T-cell (primary cell): ENCODE measurements at regions not wholly inside any gene's neighbourhood (a gene's known extent, or its start where the extent isn't known, plus 50 kb on each side); places are given as distances from the start of the nearest gene placed in this dataset.
"Not testable (repeated sequence)": the region's sequence is repeated elsewhere in the genome, so short reads cannot be mapped to it uniquely, and the experiment has no call there.

Source experiments
- ATAC-seq, 4 experiments: fragments of 200-7000 bp in 3 of 4; fragments of 150-1000 bp in 1 of 4; cut with Tn5 transposase; replicated peaks in 1 of 4; 1 replicate in 3 of 4; 2 replicates in 1 of 4; pipeline ENCODE4 v1.10.0; 2021; ENCODE audit warnings: moderate library complexity in 3 of 4, mild to moderate bottlenecking in 2 of 4, moderate number of reproducible peaks in 1 of 4
- CTCF ChIA-PET, 2 donors: fragments of 300-600 bp; sonication (Branson Sonifier 250); formaldehyde crosslinking; loops; one replicate each; lab custom pipeline; 2022; ENCODE audit warnings: antibody characterized with exemption in 2 of 2; lab: Charles Lee
- POLR2A ChIA-PET, 2 donors: fragments of 300-600 bp; sonication (Branson Sonifier 250); formaldehyde crosslinking; loops; one replicate each; lab custom pipeline; 2022; ENCODE audit warnings: antibody characterized with exemption in 2 of 2; lab: Charles Lee
- DNase-seq, 35 experiments: peaks; one replicate each; pipeline versions ENCODE4 v3.0.0 to v3.0.0-alpha.2; 2013 to 2023
- H3K27ac ChIP-seq: one replicate; pipeline ENCODE4 v1.5.1; 2013; ENCODE audit warnings: low read length
- H3K27me3 ChIP-seq, 2 experiments: replicated peaks in 1 of 2; 1 replicate in 1 of 2; 2 replicates in 1 of 2; pipeline versions ENCODE4 v1.6.1 to v1.7.0; 2013; ENCODE audit warnings: low read length in 1 of 2, mixed read lengths in 1 of 2; ENCODE audit not compliant: control insufficient read depth in 2 of 2, insufficient read depth in 2 of 2; ENCODE audit errors: extremely low read depth in 1 of 2
- H3K36me3 ChIP-seq, 2 donors: 1 replicate in 1 of 2; 2 replicates in 1 of 2; pipeline versions ENCODE4 v1.6.1 to v1.7.0; 2013; ENCODE audit warnings: low read length in 1 of 2; ENCODE audit not compliant: control insufficient read depth in 2 of 2, insufficient read depth in 1 of 2; ENCODE audit errors: extremely low read depth in 1 of 2
- H3K4me1 ChIP-seq, 2 experiments: 1 replicate in 1 of 2; 2 replicates in 1 of 2; pipeline versions ENCODE4 v1.6.1 to v1.7.0; 2013; ENCODE audit warnings: low read length in 2 of 2, mixed read lengths in 1 of 2; ENCODE audit not compliant: insufficient read depth in 2 of 2, control insufficient read depth in 1 of 2; ENCODE audit errors: extremely low read depth in 1 of 2
- H3K4me3 ChIP-seq, 2 donors: 1 replicate in 1 of 2; 2 replicates in 1 of 2; pipeline versions ENCODE4 v1.5.1 to v1.7.0; 2013; ENCODE audit warnings: mild to moderate bottlenecking in 2 of 2, low read length in 1 of 2, moderate library complexity in 1 of 2; ENCODE audit not compliant: control insufficient read depth in 1 of 2; ENCODE audit errors: extremely low read depth in 1 of 2
- H3K9me3 ChIP-seq: 2 replicates; pipeline ENCODE4 v1.7.0; 2013
- H3K27ac Mint-ChIP-seq, 2 donors: one replicate each; pipeline ENCODE4 v1.8.0; 2020 to 2021; ENCODE audit warnings: mild to moderate bottlenecking in 2 of 2, mixed read lengths in 2 of 2
- H3K27me3 Mint-ChIP-seq, 2 donors: one replicate each; pipeline ENCODE4 v1.8.0; 2021 to 2022; ENCODE audit warnings: mixed read lengths in 2 of 2
- H3K36me3 Mint-ChIP-seq: one replicate; pipeline ENCODE4 v1.8.0; 2021; ENCODE audit warnings: mixed read lengths
- H3K4me1 Mint-ChIP-seq, 3 donors: one replicate each; pipeline ENCODE4 v1.8.0; 2020 to 2022; ENCODE audit warnings: mixed read lengths in 3 of 3, mild to moderate bottlenecking in 1 of 3
- H3K4me3 Mint-ChIP-seq, 3 donors: one replicate each; pipeline ENCODE4 v1.8.0; 2020 to 2022; ENCODE audit warnings: mild to moderate bottlenecking in 3 of 3, mixed read lengths in 3 of 3, moderate library complexity in 3 of 3
- H3K9me3 Mint-ChIP-seq, 3 donors: one replicate each; pipeline ENCODE4 v1.8.0; 2020 to 2022; ENCODE audit warnings: mixed read lengths in 3 of 3
- WGBS: methylation state at CpG from one replicate; pipeline ENCODE4 v1.1.5; 2013; ENCODE audit warnings: missing lambda C conversion rate; ENCODE audit not compliant: insufficient coverage; 5-methylcytosine and 5-hydroxymethylcytosine counted together

DNA sequence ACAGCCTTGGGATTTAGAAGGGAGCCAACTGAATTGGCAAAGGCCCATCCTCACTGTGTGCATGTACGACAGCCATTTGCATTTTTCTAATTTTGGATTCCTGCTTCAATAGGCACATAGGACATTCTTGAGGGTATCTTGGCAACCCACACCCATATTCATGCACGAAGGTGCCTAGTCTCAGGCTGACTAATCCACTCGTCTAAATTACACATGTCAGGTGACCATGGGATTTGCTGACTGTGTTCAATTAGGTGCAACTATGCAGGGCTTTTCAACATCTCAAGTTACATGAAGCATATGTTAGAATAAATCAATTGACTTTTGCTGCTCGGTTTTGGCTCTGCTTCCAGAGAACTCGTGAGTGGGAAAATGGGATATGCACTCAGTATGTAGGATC lies 249.7 kb downstream of the SP3 start:
- 50% methylated on average over 2 of the region's 5 CpGs for WGBS
- Mint-ChIP-seq H3K36me3 (no peaks in the 10 kb centered on the region), H3K27me3 (peaks cover 30% of the 10 kb centered on the region in 2 donors), H3K4me3 (no peak overlapping the region), H3K27ac (no peak overlapping the region), H3K9me3 (no peaks in the 10 kb centered on the region), H3K4me1 (no peaks in the 10 kb centered on the region)
- Histone ChIP-seq H3K4me3 (no peak overlapping the region), H3K27ac (no peak overlapping the region), H3K36me3 (no peaks in the 10 kb centered on the region), H3K9me3 (no peaks in the 10 kb centered on the region), H3K27me3 (peaks cover 0 to 3% of the 10 kb centered on the region in 2 experiments), H3K4me1 (no peaks in the 10 kb centered on the region)
- ChIA-PET POLR2A (no interaction called here), CTCF (no interaction called here)
- DNase-seq (no peak), ATAC-seq (no peak)

DNA sequence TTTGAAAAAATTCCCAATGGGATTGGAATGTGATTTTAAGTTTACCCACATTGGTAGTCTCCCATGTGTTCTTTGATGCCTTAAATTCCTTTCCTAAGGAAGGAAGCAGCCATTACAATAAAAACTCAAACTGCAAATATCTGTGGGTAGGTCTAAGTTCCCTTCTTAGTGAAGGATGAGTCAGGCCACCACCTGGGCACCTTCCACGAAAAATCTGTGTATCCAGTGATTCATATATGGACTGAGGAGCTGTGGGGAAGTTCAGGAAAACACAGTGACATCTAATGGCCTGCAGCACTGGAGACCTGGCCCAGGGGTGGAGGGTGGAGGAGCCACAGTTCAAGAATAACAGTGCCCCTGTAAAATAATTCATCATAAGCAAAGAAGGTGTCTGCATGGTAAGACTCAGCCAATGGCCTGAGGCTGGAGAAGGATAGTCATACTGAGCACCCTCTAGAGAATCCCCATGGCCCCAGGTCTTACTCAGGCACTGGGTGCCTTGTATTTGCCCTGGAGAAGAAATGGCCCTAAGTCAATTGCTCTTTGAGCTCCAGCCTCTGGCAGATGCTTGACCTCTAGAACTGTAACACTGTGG lies 248.6 kb downstream of the SP3 start:
- ATAC-seq (no peak), DNase-seq (no peak)
- no CpG with 5 or more reads among the region's 1 CpG for WGBS
- H3K27me3 Mint-ChIP-seq = peaks cover 30 to 38% of the 10 kb centered on the region in 2 donors
- H3K36me3 ChIP-seq = no peaks in the 10 kb centered on the region
- H3K4me1 Mint-ChIP-seq = no peaks in the 10 kb centered on the region
- ChIA-PET CTCF (no interaction called here), POLR2A (no interaction called here)
- no peak overlapping the region for H3K27ac ChIP-seq
- H3K4me3 ChIP-seq = no peak overlapping the region
- no peaks in the 10 kb centered on the region for H3K9me3 Mint-ChIP-seq
- H3K4me1 ChIP-seq = no peaks in the 10 kb centered on the region
- no peak overlapping the region for H3K27ac Mint-ChIP-seq
- H3K36me3 Mint-ChIP-seq = no peaks in the 10 kb centered on the region
- H3K27me3 ChIP-seq = peaks cover 0 to 3% of the 10 kb centered on the region in 2 experiments
- no peak overlapping the region for H3K4me3 Mint-ChIP-seq
- no peaks in the 10 kb centered on the region for H3K9me3 ChIP-seq

DNA sequence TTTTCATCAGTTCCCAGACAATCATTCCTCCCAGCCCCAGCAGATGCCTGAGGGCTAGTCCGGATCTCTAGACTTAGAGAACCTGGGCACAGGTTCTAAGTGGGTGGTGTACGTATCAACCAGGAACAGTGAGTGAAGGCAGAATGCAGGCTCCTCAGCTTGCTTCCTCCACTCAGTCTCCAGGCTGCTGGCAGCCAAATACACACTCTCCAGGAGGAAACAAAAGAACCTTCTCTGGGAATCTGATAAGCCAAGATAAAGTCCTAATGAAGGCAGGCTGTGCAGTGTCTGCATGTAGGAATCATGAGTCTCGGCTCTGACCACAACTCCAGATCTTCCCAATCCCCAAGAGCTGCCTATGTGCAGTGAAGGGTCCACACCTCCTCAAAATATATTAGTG lies 245.7 kb downstream of the SP3 start:
- no peaks in the 10 kb centered on the region for H3K4me1 ChIP-seq
- ChIA-PET POLR2A (no interaction called here), CTCF (no interaction called here)
- Mint-ChIP-seq H3K27me3 (peaks cover 40 to 52% of the 10 kb centered on the region in 2 donors), H3K27ac (no peak overlapping the region), H3K4me1 (no peaks in the 10 kb centered on the region), H3K4me3 (no peak overlapping the region), H3K9me3 (no peaks in the 10 kb centered on the region), H3K36me3 (no peaks in the 10 kb centered on the region)
- no peaks in the 10 kb centered on the region for H3K9me3 ChIP-seq
- no peak overlapping the region for H3K4me3 ChIP-seq
- no peak overlapping the region for H3K27ac ChIP-seq
- DNase-seq (no peak), ATAC-seq (no peak)
- peaks cover 0 to 3% of the 10 kb centered on the region in 2 experiments for H3K27me3 ChIP-seq
- WGBS = no CpG with 5 or more reads among the region's 3 CpGs
- H3K36me3 ChIP-seq = no peaks in the 10 kb centered on the region

DNA sequence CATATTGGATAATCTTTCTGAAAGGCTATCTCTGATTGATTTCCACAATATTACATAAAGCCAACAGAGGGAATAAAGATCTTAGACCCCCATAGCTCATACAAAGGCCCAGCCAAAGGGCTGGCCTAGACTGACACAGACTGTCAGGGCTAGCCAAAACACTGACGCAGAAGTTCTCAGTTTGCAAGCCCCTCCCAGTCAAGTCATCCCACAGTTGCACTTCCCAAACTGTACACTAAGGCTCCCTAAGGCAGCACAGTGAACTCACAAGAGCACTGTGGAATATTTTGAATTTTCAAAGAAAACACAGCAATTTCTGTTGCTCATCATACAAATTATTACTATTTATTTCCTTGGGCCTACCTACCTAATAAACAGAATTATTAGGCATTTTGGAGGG lies 244.9 kb downstream of the SP3 start:
- Mint-ChIP-seq H3K9me3 (no peaks in the 10 kb centered on the region), H3K4me3 (no peak overlapping the region), H3K4me1 (no peaks in the 10 kb centered on the region), H3K36me3 (no peaks in the 10 kb centered on the region), H3K27me3 (peaks cover 40 to 55% of the 10 kb centered on the region in 2 donors), H3K27ac (no peak overlapping the region)
- Histone ChIP-seq H3K27ac (no peak overlapping the region), H3K27me3 (peaks cover 0 to 3% of the 10 kb centered on the region in 2 experiments), H3K9me3 (no peaks in the 10 kb centered on the region), H3K4me3 (no peak overlapping the region), H3K36me3 (no peaks in the 10 kb centered on the region), H3K4me1 (no peaks in the 10 kb centered on the region)
- no peak for ATAC-seq
- CTCF ChIA-PET = no interaction called here
- POLR2A ChIA-PET = no interaction called here
- no peak for DNase-seq
- WGBS = 91% methylated on average over 1 of the region's 1 CpG

DNA sequence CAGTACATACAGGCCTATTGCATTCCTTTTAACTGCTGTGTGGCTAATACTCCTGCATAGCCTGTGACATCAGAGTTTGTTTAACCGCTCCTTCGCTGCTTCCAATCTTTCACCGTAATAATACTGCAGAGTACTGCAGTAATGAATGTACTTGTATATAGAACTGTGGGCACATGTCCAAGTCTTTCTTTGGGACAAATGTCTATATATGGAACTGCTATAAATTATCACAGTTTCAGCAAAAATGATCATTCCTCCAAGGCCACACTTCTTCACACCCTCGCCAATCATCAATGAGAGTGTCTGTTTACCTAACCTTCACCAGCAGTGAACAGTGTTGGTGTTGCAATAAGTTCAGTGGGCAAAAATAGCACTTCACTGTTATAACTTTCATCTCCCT lies 230.4 kb downstream of the SP3 start:
- no peak overlapping the region for H3K27ac Mint-ChIP-seq
- ChIA-PET POLR2A (no interaction called here), CTCF (no interaction called here)
- peaks cover 2 to 4% (median 4%) of the 10 kb centered on the region in 3 donors for H3K9me3 Mint-ChIP-seq
- no CpG with 5 or more reads among the region's 4 CpGs for WGBS
- peaks cover 5 to 16% of the 10 kb centered on the region in 2 donors for H3K27me3 Mint-ChIP-seq
- H3K4me1 Mint-ChIP-seq = no peaks in the 10 kb centered on the region
- Histone ChIP-seq H3K9me3 (no peaks in the 10 kb centered on the region), H3K27me3 (peaks cover 0 to 3% of the 10 kb centered on the region in 2 experiments), H3K4me1 (no peaks in the 10 kb centered on the region), H3K27ac (no peak overlapping the region), H3K4me3 (no peak overlapping the region), H3K36me3 (no peaks in the 10 kb centered on the region)
- H3K4me3 Mint-ChIP-seq = no peak overlapping the region
- DNase-seq (no peak), ATAC-seq (no peak)
- H3K36me3 Mint-ChIP-seq = no peaks in the 10 kb centered on the region

DNA sequence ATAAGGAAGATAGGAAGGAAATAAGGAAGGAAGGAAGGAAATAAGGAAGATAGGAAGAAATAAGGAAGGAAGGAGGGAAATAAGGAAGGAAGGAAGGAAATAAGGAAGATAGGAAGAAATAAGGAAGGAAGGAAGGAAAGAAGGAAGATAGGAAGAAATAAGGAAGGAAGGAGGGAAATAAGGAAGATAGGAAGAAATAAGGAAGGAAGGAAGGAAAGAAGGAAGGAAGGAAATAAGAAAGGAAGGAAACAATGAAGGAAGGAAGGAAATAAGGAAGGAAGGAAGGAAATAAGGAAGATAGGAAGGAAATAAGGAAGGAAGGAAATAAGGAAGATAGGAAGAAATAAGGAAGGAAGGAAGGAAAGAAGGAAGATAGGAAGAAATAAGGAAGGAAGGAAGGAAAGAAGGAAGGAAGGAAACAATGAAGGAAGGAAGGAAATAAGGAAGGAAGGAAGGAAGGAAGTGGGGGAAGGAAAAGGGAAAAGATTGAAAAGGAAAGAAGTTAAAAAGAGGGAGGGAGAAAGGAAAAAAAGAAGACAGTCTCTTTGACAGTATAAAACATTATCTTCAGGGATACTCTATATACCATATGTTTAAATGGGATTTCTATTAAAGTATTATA lies 227.1 kb downstream of the SP3 start:
- ATAC-seq, H3K9me3 Mint-ChIP-seq, H3K27me3 ChIP-seq, H3K36me3 Mint-ChIP-seq, H3K27ac Mint-ChIP-seq, H3K4me1 ChIP-seq, H3K4me3 ChIP-seq, H3K36me3 ChIP-seq, H3K4me3 Mint-ChIP-seq, H3K27ac ChIP-seq, DNase-seq, H3K9me3 ChIP-seq, CTCF ChIA-PET, H3K4me1 Mint-ChIP-seq, POLR2A ChIA-PET: not testable (repeated sequence)
- peaks cover 14 to 20% of the 10 kb centered on the region in 2 donors for H3K27me3 Mint-ChIP-seq
